K562 (cell line): ENCODE measurements at regions not wholly inside any gene's neighbourhood (a gene's known extent, or its start where the extent isn't known, plus 50 kb on each side); places are given as distances from the start of the nearest gene placed in this dataset.

ENCODE experiments used
- ATAC-seq: fragments of 200-7000 bp; cut with Tn5 transposase; 3 replicates; pipeline ENCODE4 v1.9.1; 2020; ENCODE audit warnings: moderate library complexity
- BruUV-seq: library from RNA; stranded (reverse); fragments of 400-500 nt; replicated peaks from 2 replicates; lab custom pipeline; 2021; lab: Mats Ljungman, UMichigan
- CTCF ChIA-PET: fragments of 300-600 bp; formaldehyde crosslinking; extraction: SDS; loops from one replicate; lab custom pipeline; 2021; ENCODE audit warnings: low intra/inter-chr PET ratio; lab: Yijun Ruan, JAX
- POLR2A ChIA-PET: fragments of 300-600, 350-650 bp; sonication (Branson Sonifier 250); formaldehyde crosslinking; extraction: SDS; loops from one replicate; lab custom pipeline; 2021; ENCODE audit warnings: antibody characterized with exemption, inconsistent platforms; lab: Yijun Ruan, JAX
- DNase-seq, 4 experiments: peaks; one replicate each; pipeline versions ENCODE4 v3.0.0 to v3.0.0-alpha.2; 2011 to 2018; ENCODE audit warnings: low spot score in 3 of 4, mixed read lengths in 3 of 4; ENCODE audit errors: extremely low read depth in 1 of 4
- FAIRE-seq: peaks from 2 replicates; lab custom pipeline; 2011; peaks lifted over from hg19 to GRCh38; lab: Jason Lieb, UNC
- H2AFZ ChIP-seq: 2 replicates; pipeline ENCODE4 v1.6.0; 2011; ENCODE audit warnings: low read depth, low read length, control low read depth, inconsistent platforms
- H3K27ac ChIP-seq: fragments of 200-600 bp; 3 replicates; pipeline ENCODE4 v1.8.0; 2011; ENCODE audit warnings: low read depth, mild to moderate bottlenecking, control low read depth, inconsistent platforms, low read length, moderate library complexity, mixed read lengths; ENCODE audit errors: extremely low read depth
- H3K27me3 ChIP-seq, 2 experiments: fragments of 300-600 bp in 1 of 2; 2 replicates in 1 of 2; 3 replicates in 1 of 2; pipeline versions ENCODE4 v1.6.0 to v1.8.0; 2011; ENCODE audit warnings: inconsistent platforms in 2 of 2, low read length in 2 of 2, mild to moderate bottlenecking in 1 of 2, mixed read lengths in 1 of 2, moderate library complexity in 1 of 2; ENCODE audit not compliant: control insufficient read depth in 2 of 2, insufficient read depth in 2 of 2
- H3K36me3 ChIP-seq: fragments of 300-600 bp; 3 replicates; pipeline ENCODE4 v1.8.0; 2011; ENCODE audit warnings: mild to moderate bottlenecking, low read length, inconsistent platforms; ENCODE audit not compliant: control insufficient read depth, insufficient read depth
- H3K4me1 ChIP-seq, 2 experiments: fragments of 200-600 bp in 1 of 2; replicated peaks in 1 of 2; 2 replicates in 1 of 2; 3 replicates in 1 of 2; pipeline versions ENCODE4 v1.5.1 to v1.8.0; 2011; ENCODE audit warnings: inconsistent platforms in 2 of 2, low read length in 2 of 2, mild to moderate bottlenecking in 1 of 2, mixed read lengths in 1 of 2, moderate library complexity in 1 of 2; ENCODE audit not compliant: control insufficient read depth in 2 of 2, insufficient read depth in 2 of 2
- H3K4me2 ChIP-seq: 2 replicates; pipeline ENCODE4 v1.6.1; 2011; ENCODE audit warnings: low read length, control low read depth, inconsistent platforms, mixed read lengths; ENCODE audit not compliant: insufficient read depth
- H3K4me3 ChIP-seq: fragments of 200-600 bp; sonication (generic), shearing (Covaris generic); 2 replicates; pipeline ENCODE4 v1.5.1; 2016; ENCODE audit warnings: control low read depth, inconsistent platforms
- H3K79me2 ChIP-seq: fragments of 200-600 bp; 3 replicates; pipeline ENCODE4 v1.8.0; 2011; ENCODE audit warnings: low read length, inconsistent platforms; ENCODE audit not compliant: control insufficient read depth, insufficient read depth
- H3K9ac ChIP-seq, 2 experiments: 2 replicates each; pipeline versions ENCODE4 v1.6.0 to v1.6.1; 2011; ENCODE audit warnings: low read depth in 2 of 2, low read length in 2 of 2, control low read depth in 1 of 2, inconsistent platforms in 1 of 2, mild to moderate bottlenecking in 1 of 2, mixed read lengths in 1 of 2; ENCODE audit not compliant: insufficient read depth in 1 of 2
- H3K9me1 ChIP-seq: one replicate; pipeline ENCODE4 v1.6.0; 2011; ENCODE audit warnings: inconsistent platforms, mild to moderate bottlenecking, low read length, moderate library complexity; ENCODE audit not compliant: control insufficient read depth, insufficient read depth
- H3K9me3 ChIP-seq: replicated peaks from 2 replicates; pipeline ENCODE4 v1.5.1; 2011; ENCODE audit warnings: low read depth, low read length, inconsistent platforms; ENCODE audit not compliant: control insufficient read depth, insufficient read depth
- H4K20me1 ChIP-seq: replicated peaks from 2 replicates; pipeline ENCODE4 v1.6.1; 2011; ENCODE audit warnings: low read length, inconsistent platforms, mixed read lengths; ENCODE audit not compliant: control insufficient read depth, insufficient read depth
- CHAMP1 ChIP-seq: fragments of 450-650 bp; IDR thresholded peaks from 2 replicates; pipeline ENCODE4 v1.6.1; 2016; ENCODE audit warnings: mild to moderate bottlenecking
- PML ChIP-seq: IDR thresholded peaks from 2 replicates; pipeline ENCODE4 v1.6.1; 2012; ENCODE audit warnings: low read length, inconsistent platforms
- RBM25 ChIP-seq: fragments of 200-400 bp; formaldehyde crosslinking; IDR thresholded peaks from 2 replicates; pipeline ENCODE4 v1.6.1; 2018; ENCODE audit warnings: low read length, low read depth, moderate library complexity; ENCODE audit not compliant: severe bottlenecking
- SRF ChIP-seq, 2 experiments: fragments of 250-450, 450-650 bp in 1 of 2; sonication (Bioruptor Pico) in 1 of 2; sonication (generic) in 1 of 2; formaldehyde crosslinking; IDR thresholded peaks; 2 replicates each; pipeline versions ENCODE4 v1.5.0 to v1.5.1; 2020 to 2022; ENCODE audit warnings: mild to moderate bottlenecking in 1 of 2, missing genetic modification reagents in 1 of 2
- WGBS: fragments of 100-300 bp; shearing (Covaris generic); methylation state at CpG from one replicate; pipeline ENCODE4 v1.1.6; 2016; ENCODE audit warnings: low coverage, mixed read lengths; ENCODE audit not compliant: insufficient coverage; ENCODE audit errors: missing lambda C conversion rate; 5-methylcytosine and 5-hydroxymethylcytosine counted together
- in situ Hi-C: fragments of 300-500 bp; cut with MboI; formaldehyde crosslinking; loops from 4 replicates; pipeline ENCODE4 v1.15.0; 2018; ENCODE audit warnings: inconsistent platforms, mixed read lengths
- intact Hi-C: fragments of 100-400 bp; cut with micrococcal nuclease; formaldehyde crosslinking; loops from 2 replicates; pipeline ENCODE4 v1.14.2; 2022
- TF ChIP-seq, protein P1 (sequence below): fragments of 200-800 bp; sonication (Bioruptor generic); IDR thresholded peaks from 2 replicates; pipeline ENCODE4 v1.6.1; 2017; ENCODE audit warnings: missing genetic modification characterization, missing compliant biosample characterization

- Histone ChIP-seq H3K36me3 (no peaks in the 10 kb centered on the region), H3K4me2 (no peak overlapping the region), H3K9me3 (no peaks in the 10 kb centered on the region), H3K27me3 (no peaks in the 10 kb centered on the region), H3K27ac (no peak overlapping the region), H3K79me2 (no peaks in the 10 kb centered on the region), H4K20me1 (no peaks in the 10 kb centered on the region), H2AFZ (no peak overlapping the region), H3K4me3 (no peak overlapping the region), H3K9me1 (no peaks in the 10 kb centered on the region), H3K9ac (no peak overlapping the region), H3K4me1 (no peaks in the 10 kb centered on the region)
- 0% methylated on average over 1 of the region's 1 CpG for WGBS
- ChIA-PET POLR2A (no interaction called here), CTCF (no interaction called here)
- FAIRE-seq (no peak), ATAC-seq (no peak), DNase-seq (no peak)
- TF ChIP-seq RBM25 (no peak), SRF (CRISPR knock-in tag; IDR thresholded peaks at IDR 0.05) (no peak), CHAMP1 (no peak), PML (no peak)
- TF ChIP-seq, protein P1, sequence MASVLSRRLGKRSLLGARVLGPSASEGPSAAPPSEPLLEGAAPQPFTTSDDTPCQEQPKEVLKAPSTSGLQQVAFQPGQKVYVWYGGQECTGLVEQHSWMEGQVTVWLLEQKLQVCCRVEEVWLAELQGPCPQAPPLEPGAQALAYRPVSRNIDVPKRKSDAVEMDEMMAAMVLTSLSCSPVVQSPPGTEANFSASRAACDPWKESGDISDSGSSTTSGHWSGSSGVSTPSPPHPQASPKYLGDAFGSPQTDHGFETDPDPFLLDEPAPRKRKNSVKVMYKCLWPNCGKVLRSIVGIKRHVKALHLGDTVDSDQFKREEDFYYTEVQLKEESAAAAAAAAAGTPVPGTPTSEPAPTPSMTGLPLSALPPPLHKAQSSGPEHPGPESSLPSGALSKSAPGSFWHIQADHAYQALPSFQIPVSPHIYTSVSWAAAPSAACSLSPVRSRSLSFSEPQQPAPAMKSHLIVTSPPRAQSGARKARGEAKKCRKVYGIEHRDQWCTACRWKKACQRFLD (CRISPR knock-in tag): no peak
- no TSS peak for BruUV-seq
- intact Hi-C loops: no loop called here
- in situ Hi-C loops: no loop called here
These were observed 727.1 kb upstream of the KLHL1 start for GRCh38 chr13:70835371-70835770.
